HepG2 (cell line): ENCODE measurements at regions not wholly inside any gene's neighbourhood (a gene's known extent, or its start where the extent isn't known, plus 50 kb on each side); places are given as distances from the start of the nearest gene placed in this dataset.

ENCODE experiments used
- EP300 ChIP-seq, 3 experiments: sonication (generic) in 1 of 3; formaldehyde crosslinking in 1 of 3; IDR thresholded peaks; 2 replicates each; pipeline versions ENCODE4 v1.5.1 to v1.6.1; 2011 to 2020; ENCODE audit warnings: low read depth in 2 of 3, low read length in 2 of 3, borderline replicate concordance in 1 of 3, improper control_type of control experiment in 1 of 3, mild to moderate bottlenecking in 1 of 3, missing genetic modification reagents in 1 of 3, moderate library complexity in 1 of 3
- ERF ChIP-seq: IDR thresholded peaks from 2 replicates; pipeline ENCODE4 v1.6.1; 2018; ENCODE audit warnings: missing biosample characterization, missing genetic modification reagents
- HDAC2 ChIP-seq: sonication (generic); formaldehyde crosslinking; IDR thresholded peaks from 2 replicates; pipeline ENCODE4 v1.4.0; 2020; ENCODE audit warnings: missing genetic modification reagents
- HES4 ChIP-seq: sonication (generic); formaldehyde crosslinking; IDR thresholded peaks from 2 replicates; pipeline ENCODE4 v1.9.0; 2021; ENCODE audit warnings: mild to moderate bottlenecking, missing genetic modification reagents, borderline replicate concordance
- KLF13 ChIP-seq: sonication (generic); formaldehyde crosslinking; IDR thresholded peaks from 2 replicates; pipeline ENCODE4 v1.4.0; 2020; ENCODE audit warnings: mild to moderate bottlenecking, missing genetic modification reagents
- NFYB ChIP-seq: sonication (generic); formaldehyde crosslinking; IDR thresholded peaks from 2 replicates; pipeline ENCODE4 v1.4.0; 2020; ENCODE audit warnings: missing genetic modification reagents
- SMC3 ChIP-seq: IDR thresholded peaks from 2 replicates; pipeline ENCODE4 v1.6.1; 2011; ENCODE audit warnings: low read length, improper control_type of control experiment
- THYN1 ChIP-seq: sonication (generic); formaldehyde crosslinking; IDR thresholded peaks from 2 replicates; pipeline ENCODE4 v1.8.1; 2023; ENCODE audit warnings: low read depth, mild to moderate bottlenecking, moderate library complexity, missing genetic modification reagents, borderline replicate concordance
- USF2 ChIP-seq, 2 experiments: sonication (generic) in 1 of 2; formaldehyde crosslinking in 1 of 2; IDR thresholded peaks; 2 replicates each; pipeline versions ENCODE4 v1.5.1 to v1.6.1; 2011 to 2020; ENCODE audit warnings: borderline replicate concordance in 1 of 2, low read depth in 1 of 2, low read length in 1 of 2, mild to moderate bottlenecking in 1 of 2, missing genetic modification reagents in 1 of 2, moderate library complexity in 1 of 2
- ZBTB37 ChIP-seq: sonication (generic); formaldehyde crosslinking; IDR thresholded peaks from 2 replicates; pipeline ENCODE4 v1.4.0; 2020; ENCODE audit warnings: mild to moderate bottlenecking, missing genetic modification reagents
- ZNF143 ChIP-seq: sonication (generic); formaldehyde crosslinking; IDR thresholded peaks from 2 replicates; pipeline ENCODE4 v1.4.0; 2020; ENCODE audit warnings: missing genetic modification reagents
- ZNF24 ChIP-seq: fragments of 450-650 bp; IDR thresholded peaks from 2 replicates; pipeline ENCODE4 v1.6.1; 2017; ENCODE audit warnings: antibody characterized with exemption, mild to moderate bottlenecking

GRCh38 chr11:28472904-28473303 lies 364.7 kb downstream of the METTL15 start:
- TF ChIP-seq HES4: no peak
- TF ChIP-seq HDAC2: no peak
- TF ChIP-seq ZNF143 (CRISPR knock-in tag): no peak
- TF ChIP-seq USF2 (IDR thresholded peaks at IDR 0.05; ENCODE audit: low read depth, low read length): no peak
- TF ChIP-seq USF2 (CRISPR knock-in tag; IDR thresholded peaks at IDR 0.05; ENCODE audit: borderline replicate concordance): no peak
- TF ChIP-seq EP300 (IDR thresholded peaks at IDR 0.05; ENCODE audit: low read depth in 2 of 2, low read length in 2 of 2): no peak
- no peak for TF ChIP-seq EP300 (CRISPR knock-in tag; IDR thresholded peaks at IDR 0.05; ENCODE audit: borderline replicate concordance)
- no peak for TF ChIP-seq NFYB (CRISPR knock-in tag)
- no peak for TF ChIP-seq ZNF24
- TF ChIP-seq ERF (CRISPR knock-in tag): no peak
- no peak for TF ChIP-seq KLF13 (CRISPR knock-in tag)
- TF ChIP-seq THYN1 (CRISPR knock-in tag): no peak
- TF ChIP-seq SMC3: no peak
- TF ChIP-seq ZBTB37 (CRISPR knock-in tag): no peak
